Stimulated activated CD8-positive, alpha-beta memory T cell treated with anti-CD3 and anti-CD28 coated beads, Interleukin-12 subunit alpha, Interleukin-12 subunit beta, amount 100 ng/mL, for 24 hours (primary cell): ENCODE measurements at regions not wholly inside any gene's neighbourhood (a gene's known extent, or its start where the extent isn't known, plus 50 kb on each side); places are given as distances from the start of the nearest gene placed in this dataset.
"Not testable (repeated sequence)": the region's sequence is repeated elsewhere in the genome, so short reads cannot be mapped to it uniquely, and the experiment has no call there.

Experiments used
- DNase-seq: peaks from one replicate; pipeline ENCODE4 v3.0.0-alpha.2; 2020; ENCODE audit errors: extremely low read depth

- no peak for DNase-seq
These were observed 152.1 kb upstream of the STMND1 start for GRCh38 chr6:16949716-16950115.

- no peak for DNase-seq
These were observed 153.5 kb upstream of the STMND1 start for GRCh38 chr6:16948396-16948795.

- no peak for DNase-seq
These were observed 154.4 kb upstream of the STMND1 start for GRCh38 chr6:16947375-16948015.

- no peak for DNase-seq
These were observed 157.3 kb upstream of the STMND1 start for GRCh38 chr6:16944596-16944995.

- no peak for DNase-seq
These were observed 162.0 kb upstream of the STMND1 start for GRCh38 chr6:16939839-16940238.

- DNase-seq, result no peak
These were observed 162.5 kb upstream of the STMND1 start for GRCh38 chr6:16939351-16939750.

GRCh38 chr6:16936893-16937292, 165.0 kb upstream of the STMND1 start:
- DNase-seq, result no peak

GRCh38 chr6:16933961-16934360, 167.9 kb upstream of the STMND1 start:
- no peak for DNase-seq

GRCh38 chr6:16933532-16933931, 168.3 kb upstream of the STMND1 start:
- no peak for DNase-seq

DNA sequence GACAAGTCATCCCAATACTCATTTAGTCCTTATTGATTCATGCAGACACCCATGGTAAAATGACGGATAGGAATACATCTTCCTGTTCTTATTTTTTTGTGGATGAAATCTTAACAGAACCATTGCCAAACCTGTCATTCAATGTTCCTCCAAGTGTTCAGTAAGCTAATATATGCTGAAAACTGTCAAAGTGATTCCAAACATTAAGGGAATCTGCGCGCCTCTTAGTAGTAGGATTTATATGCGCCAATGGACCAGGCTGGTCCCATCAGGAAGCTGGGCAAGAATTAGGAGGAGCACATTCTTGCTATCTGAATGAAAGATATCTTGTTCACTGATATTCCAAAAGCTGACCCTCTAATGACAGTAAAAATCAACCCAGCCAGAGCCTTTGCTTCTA, 168.9 kb upstream of the STMND1 start:
- DNase-seq, result no peak

- not testable (repeated sequence) for DNase-seq
These were observed 169.8 kb upstream of the ATXN1 start for GRCh38 chr6:16931079-16931478.

DNA sequence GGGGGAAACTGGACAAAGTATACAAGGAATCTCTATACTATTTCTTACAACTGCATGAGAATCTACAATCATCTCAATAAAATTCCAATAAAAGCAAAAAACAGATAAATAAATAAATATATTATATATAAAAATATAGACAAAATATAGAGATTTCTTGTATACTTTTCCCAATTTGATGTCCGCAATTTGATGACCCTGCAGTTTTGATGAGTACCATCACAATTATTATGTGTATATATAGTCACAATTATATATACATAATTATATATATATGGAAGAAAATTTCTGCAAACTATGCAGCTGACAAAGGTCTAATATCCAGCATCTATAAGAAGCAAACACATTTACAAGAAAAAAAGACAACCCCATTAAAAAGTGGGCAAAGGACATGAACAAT, 169.2 kb upstream of the ATXN1 start:
- DNase-seq, result no peak

DNA sequence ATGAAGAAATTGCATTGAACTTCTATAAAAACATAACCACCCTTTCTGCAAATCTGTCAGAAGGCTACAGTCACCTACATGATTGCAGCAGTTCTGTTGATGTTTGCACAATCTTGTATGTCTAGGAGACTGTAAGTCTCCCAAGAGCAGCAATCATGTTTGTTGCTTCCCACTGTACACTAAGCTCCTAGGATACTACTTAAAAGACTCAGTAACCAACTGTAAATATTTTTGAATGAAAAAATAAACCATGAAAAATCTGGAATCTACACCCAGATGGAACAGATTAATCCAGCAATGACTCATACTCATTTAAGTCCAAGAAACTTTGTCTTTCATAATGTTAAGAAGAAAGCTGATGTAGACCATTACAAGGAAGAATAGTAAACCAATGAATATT, 168.5 kb upstream of the ATXN1 start:
- no peak for DNase-seq

DNA sequence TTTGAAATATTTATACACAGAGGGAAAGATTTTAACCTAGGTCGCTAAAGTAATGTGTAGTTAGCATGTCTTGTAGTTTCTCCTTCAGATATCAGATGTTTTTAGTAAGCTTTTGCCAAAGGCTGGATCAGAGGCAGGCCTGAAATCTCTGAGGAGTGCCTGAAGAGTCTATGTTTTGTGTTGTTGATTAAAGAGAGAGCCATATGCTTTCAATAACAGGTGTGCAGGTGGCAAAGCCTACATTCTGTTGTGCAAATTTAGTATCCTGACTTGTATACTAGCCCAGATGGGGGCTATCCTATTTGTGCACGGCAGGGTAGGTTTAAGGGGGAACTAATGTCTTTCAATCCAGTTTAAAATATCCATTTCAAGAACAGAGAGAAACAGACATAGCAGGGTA, 167.1 kb upstream of the ATXN1 start:
- no peak for DNase-seq

- no peak for DNase-seq
These were observed 165.9 kb upstream of the ATXN1 start for GRCh38 chr6:16927205-16927604.

- DNase-seq, result no peak
These were observed 164.2 kb upstream of the ATXN1 start for GRCh38 chr6:16925461-16925860.

DNA sequence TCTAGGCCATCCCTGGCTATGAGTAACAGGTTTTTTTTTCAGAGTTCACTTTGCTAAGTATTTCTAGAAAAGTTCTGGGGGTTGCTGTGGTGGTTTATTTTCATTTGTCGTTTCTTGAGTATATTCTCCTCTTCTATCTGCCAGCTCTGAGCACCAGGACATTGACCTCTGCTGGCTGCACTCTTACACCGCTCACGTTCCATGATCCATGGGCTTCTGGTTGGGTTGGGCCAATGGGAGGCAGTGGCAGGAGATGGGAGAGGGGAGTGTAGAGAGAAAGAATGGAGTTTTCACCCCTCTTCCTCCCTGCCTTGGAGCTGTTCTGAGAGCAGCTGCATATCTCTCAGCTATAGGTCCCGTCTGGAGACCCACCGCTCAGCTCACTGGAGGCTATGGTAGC, 161.0 kb upstream of the ATXN1 start:
- DNase-seq, result no peak

GRCh38 chr6:16921399-16922110, 160.3 kb upstream of the ATXN1 start:
- DNase-seq, result no peak

DNA sequence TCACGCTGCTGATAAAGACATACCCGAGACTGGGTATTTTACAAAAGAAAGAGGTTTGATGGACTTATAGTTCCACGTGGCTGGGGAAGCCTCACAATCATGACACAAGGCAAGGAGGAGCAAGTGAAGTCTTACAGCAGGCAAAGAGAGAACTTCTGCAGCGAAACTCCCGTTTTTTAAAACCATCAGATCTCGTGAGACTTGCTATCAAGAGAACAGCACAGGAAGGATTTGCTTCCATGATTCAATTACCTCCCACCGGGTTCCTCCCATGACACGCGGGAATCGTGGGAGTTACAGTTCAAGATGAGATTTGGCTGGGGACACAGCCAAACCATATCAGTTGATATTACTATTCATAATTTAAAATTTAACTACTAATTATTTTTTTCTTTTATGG, 157.3 kb upstream of the ATXN1 start:
- DNase-seq, result no peak

DNA sequence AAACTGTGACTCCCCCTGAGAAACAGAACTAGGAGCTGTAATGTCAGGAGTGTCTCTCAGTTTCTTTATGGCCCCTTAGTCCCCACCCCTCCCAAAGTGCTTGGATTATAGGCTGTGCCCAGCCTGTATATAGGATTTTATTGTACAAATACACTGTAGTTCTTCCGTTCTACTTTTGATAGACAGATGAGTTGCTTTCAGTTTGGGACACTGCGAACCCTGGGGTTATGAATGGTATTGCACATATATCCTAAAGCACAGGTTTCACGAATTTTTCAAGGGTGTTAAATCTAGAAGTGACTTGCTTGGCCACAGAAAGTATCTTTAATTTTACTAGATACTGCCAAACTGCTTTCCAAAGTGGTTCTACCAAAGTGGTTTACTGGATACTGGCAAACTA, 152.9 kb upstream of the ATXN1 start:
- no peak for DNase-seq

DNA sequence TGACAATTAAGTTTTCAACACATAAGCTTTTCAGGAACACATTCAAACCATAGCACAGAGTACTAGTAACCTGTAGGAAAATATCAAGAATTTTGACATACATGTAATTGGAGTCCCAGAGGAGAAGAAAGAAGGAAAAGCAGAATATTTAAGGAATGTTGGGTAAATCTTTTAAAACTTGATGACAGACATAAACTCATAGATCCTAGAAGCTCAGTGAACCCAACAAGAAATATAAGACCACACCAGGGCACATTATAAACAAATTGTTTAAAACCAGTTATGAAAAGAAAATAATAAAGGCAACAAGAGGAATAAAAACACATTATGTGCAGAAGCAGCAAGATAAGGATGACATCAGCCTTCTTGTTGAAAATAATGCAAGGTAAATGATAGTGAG, 151.5 kb upstream of the ATXN1 start:
- DNase-seq, result no peak

DNA sequence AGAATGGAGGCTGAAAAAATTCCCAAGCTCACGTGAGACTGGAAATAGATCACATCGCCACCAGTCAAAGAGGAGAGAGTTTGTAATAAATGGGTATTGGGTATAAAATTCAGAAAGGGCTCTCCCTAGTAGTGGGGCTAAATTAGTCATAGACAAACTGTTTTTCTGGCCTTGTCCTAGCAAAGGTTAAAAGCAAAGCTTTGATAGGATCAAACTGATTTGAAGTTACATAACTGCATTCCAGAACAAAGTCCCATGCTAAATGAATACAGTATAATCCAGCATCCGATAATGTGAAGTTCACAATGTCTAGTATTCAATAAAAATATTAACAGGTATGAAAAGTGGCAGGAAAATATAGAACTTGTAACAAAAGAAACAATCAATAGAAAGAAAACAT, 149.8 kb upstream of the ATXN1 start:
- no peak for DNase-seq

- DNase-seq, result no peak
These were observed 148.5 kb upstream of the ATXN1 start for GRCh38 chr6:16909658-16910360.
